ENCODE measurements at regions not wholly inside any gene's neighbourhood (a gene's known extent, or its start where the extent isn't known, plus 50 kb on each side); places are given as distances from the start of the nearest gene placed in this dataset.
A peak's percentile ranks its signal among the peaks of the same experiment; 100 is the strongest.

DNA sequence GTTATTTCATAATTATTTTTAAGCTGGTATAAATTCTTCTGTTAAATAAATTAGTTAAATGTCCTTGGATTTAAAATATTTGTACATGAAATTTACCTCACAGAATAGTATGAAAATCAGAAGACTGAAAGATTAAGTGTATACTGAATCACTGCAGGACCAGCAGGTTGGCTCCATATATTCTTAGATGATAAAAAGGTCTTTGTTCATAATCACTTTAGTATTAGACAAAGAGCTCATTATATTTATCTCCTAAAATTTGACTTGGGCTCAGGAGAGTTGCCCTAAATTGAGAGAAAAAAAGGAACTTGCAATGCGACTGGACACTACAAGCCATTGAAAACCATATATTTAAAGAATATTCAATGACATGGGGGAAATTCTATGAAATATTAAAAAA is 766.4 kb upstream of the CITED2 start:
- Histone ChIP-seq H3K4me3 (no peak overlapping the region), H3K9me3 (peaks cover 0 to under 1% of the 10 kb centered on the region in 2 donors), H3K27me3 (no peaks in the 10 kb centered on the region), H3K4me1 (no peaks in the 10 kb centered on the region), H3K27ac (no peak overlapping the region), H3K36me3 (no peaks in the 10 kb centered on the region)
- TF ChIP-seq CTCF (IDR thresholded peaks at IDR 0.05), result no peak
- DNase-seq (ENCODE audit: low spot score), result no peak

GRCh38 chr6:140138311-140139010 is 764.0 kb upstream of the CITED2 start:
- Histone ChIP-seq H3K27me3 (no peaks in the 10 kb centered on the region), H3K27ac (peak overlapping the region in 1 of 2 donors; percentile 23), H3K36me3 (no peaks in the 10 kb centered on the region), H3K4me1 (no peaks in the 10 kb centered on the region), H3K4me3 (no peak overlapping the region), H3K9me3 (peaks cover 0 to 23% of the 10 kb centered on the region in 2 donors)
- no peak for DNase-seq (ENCODE audit: low spot score)
- TF ChIP-seq CTCF (IDR thresholded peaks at IDR 0.05), result no peak

DNA sequence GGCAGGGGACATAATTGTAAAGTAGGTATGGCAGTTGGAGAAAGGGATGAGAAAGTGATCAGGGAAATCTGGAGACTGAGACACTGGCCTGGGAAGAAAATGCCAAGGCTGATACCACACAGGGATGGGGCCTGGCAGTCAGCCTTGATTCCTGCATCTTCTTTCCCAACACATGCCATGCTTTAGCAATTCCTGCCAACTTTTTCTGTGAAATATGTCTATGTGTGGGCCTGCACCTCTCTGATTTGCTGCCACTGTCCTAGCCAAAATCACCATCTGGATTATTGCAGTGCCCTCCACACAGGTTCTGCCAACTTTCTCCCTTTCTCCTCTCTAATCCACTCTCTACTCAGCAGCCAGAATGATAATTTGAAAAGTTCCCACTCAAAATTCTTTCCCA is 759.8 kb upstream of the CITED2 start:
- Histone ChIP-seq H3K27me3 (no peaks in the 10 kb centered on the region), H3K9me3 (peaks cover 3 to 35% of the 10 kb centered on the region in 2 donors), H3K36me3 (no peaks in the 10 kb centered on the region), H3K4me3 (no peak overlapping the region), H3K27ac (no peak overlapping the region), H3K4me1 (no peaks in the 10 kb centered on the region)
- DNase-seq (ENCODE audit: low spot score), result no peak
- no peak for TF ChIP-seq CTCF (IDR thresholded peaks at IDR 0.05)

- H3K4me3 ChIP-seq, result no peak overlapping the region
- H3K27me3 ChIP-seq, result no peaks in the 10 kb centered on the region
- no peak for TF ChIP-seq CTCF (IDR thresholded peaks at IDR 0.05)
- no peak overlapping the region for H3K27ac ChIP-seq
- no peaks in the 10 kb centered on the region for H3K4me1 ChIP-seq
- peaks cover 3 to 37% of the 10 kb centered on the region in 2 donors for H3K9me3 ChIP-seq
- H3K36me3 ChIP-seq, result no peaks in the 10 kb centered on the region
- DNase-seq (ENCODE audit: low spot score), result no peak
Measured at GRCh38 chr6:140130074-140130473, 755.6 kb upstream of the CITED2 start.

DNA sequence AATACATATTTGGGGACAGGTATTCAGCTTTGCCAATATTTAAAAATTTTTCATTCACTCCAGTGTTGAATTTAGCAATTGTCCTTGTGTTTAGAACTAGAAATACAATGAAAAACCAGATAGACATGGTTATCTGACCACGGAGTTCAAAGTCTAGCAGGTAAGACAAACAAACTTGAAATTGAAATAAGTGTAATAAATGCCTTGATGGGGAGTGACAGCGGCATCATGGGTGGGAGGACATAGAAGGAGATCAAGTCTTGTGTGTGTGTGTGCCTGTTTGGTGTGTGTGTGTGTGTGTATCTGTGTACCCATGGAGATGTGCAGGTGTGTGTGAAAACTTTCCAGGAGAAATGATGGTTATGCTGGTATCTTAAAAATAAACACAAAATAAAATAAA is 750.0 kb upstream of the CITED2 start:
- no peaks in the 10 kb centered on the region for H3K27me3 ChIP-seq
- no peak for DNase-seq (ENCODE audit: low spot score)
- H3K9me3 ChIP-seq, result peaks cover 0 to 13% of the 10 kb centered on the region in 2 donors
- TF ChIP-seq CTCF (IDR thresholded peaks at IDR 0.05), result no peak
- H3K4me1 ChIP-seq, result no peaks in the 10 kb centered on the region
- no peak overlapping the region for H3K27ac ChIP-seq
- no peaks in the 10 kb centered on the region for H3K36me3 ChIP-seq
- H3K4me3 ChIP-seq, result no peak overlapping the region

DNA sequence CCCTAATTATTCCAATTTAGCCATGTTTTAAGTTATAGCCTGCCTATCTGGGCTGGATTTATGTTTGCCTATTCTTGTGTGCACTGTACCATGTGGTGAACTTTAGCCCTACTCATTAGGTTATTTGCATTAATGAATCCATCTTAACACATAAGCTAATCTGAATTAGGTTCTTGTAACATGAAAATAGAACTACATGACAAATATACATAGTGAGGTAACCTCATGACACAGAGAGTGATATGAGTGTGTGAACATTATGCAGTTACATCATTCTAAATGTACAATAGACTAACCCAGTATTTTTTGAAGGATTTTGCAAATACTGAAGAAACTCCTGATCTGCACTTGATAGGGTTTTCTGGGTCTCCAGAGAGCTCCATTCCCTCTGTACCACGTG is 733.7 kb upstream of the CITED2 start:
- Histone ChIP-seq H3K9me3 (no peaks in the 10 kb centered on the region), H3K4me3 (no peak overlapping the region), H3K36me3 (no peaks in the 10 kb centered on the region), H3K27ac (no peak overlapping the region), H3K27me3 (no peaks in the 10 kb centered on the region), H3K4me1 (peaks cover 0 to 3% of the 10 kb centered on the region in 2 donors)
- TF ChIP-seq CTCF (IDR thresholded peaks at IDR 0.05), result no peak
- DNase-seq (ENCODE audit: low spot score), result no peak

Data from right atrium auricular region (tissue), 2 donors.